ENCODE measurements at regions not wholly inside any gene's neighbourhood (a gene's known extent, or its start where the extent isn't known, plus 50 kb on each side); places are given as distances from the start of the nearest gene placed in this dataset.

DNA sequence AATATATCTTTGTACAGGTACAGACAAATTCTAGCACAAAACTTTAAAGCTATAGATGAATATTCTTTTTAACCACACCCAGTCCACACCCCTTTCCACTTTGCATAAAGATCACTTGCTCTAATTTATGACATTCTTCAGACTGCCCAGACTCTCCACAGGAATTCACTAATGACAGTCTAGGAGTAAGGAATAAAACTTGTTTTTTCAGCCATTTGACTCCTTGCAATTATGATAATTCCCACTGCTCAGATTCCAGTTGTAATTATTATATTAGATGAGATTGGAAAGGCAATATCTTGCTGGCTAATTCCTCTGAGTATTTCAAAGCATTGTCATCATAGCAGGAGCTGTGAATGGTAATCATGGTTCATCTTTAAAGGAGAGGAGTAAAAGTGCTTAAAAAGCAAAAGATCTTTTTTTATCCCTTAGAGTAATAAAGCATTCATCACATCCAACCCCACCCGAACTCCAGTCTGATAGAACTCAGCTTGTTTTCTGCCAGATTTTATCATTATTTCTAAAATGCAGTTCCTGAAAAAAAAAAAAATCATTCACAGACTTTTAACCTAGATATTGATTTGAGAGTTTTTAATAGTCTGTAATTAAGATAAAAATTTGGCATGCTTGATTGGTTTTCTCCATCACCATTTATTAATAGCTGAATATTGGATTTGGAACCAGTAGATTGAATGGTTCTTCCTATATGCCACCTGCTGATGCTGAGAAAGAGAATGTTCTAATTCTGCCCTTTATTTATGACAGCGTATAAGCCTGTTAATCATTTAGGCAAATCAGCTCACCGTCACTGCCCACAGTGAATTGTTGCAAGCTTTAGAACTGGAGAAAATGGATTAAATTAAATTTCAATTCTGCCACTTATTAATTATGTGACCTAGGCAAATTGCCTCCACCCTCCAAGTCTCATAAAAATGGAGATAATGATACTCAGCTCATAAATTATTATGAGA is 93.9 kb upstream of the RASSF8 start:
- no peak overlapping the region for H3K4me3 Mint-ChIP-seq
- intact Hi-C loops (cut with micrococcal nuclease): no loop called here
- H3K27me3 Mint-ChIP-seq: no peaks in the 10 kb centered on the region
- H3K36me3 Mint-ChIP-seq (ENCODE audit: low read depth): no peaks in the 10 kb centered on the region
- H3K9me3 Mint-ChIP-seq: no peaks in the 10 kb centered on the region
- no peaks in the 10 kb centered on the region for H3K4me1 Mint-ChIP-seq (ENCODE audit: low read depth)
- no peak overlapping the region for H3K27ac Mint-ChIP-seq

DNA sequence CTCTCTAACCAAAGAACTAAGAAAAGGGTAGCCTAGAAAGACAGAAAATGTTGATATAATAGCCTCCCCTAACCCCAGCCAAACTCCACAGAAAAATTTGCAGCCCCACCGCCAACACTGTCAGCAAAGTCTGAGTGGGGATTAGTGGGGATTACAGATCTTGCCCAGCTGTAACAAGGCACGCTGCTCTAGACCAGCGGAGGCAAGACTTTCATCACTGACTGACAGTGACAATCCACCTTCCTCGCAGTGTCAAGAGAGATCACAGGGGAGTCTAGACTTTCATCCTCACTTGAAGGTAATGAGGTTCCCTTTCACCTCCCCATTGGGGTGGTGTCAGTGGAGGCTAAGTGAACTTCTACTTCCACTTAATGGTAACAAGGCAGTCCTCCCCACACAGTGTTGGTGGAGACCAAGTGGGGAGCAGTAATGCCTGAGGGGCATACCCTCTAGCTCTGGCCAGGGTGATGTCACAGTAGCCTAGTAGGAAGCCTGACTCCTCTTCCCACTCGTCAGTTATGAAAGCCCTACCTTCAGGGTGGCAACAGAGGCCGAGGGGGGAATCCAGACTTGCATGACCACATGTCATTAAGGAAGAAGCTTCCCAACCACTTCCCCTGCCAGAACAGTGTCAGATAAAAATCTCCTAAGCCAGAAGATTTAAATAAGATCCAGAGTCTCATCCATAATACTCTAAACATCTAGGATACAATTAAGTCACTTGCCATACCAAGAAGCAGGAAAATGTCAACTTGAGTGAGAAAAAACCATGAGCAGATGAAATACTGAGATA is 91.7 kb upstream of the RASSF8 start:
- no peaks in the 10 kb centered on the region for H3K4me1 Mint-ChIP-seq (ENCODE audit: low read depth)

DNA sequence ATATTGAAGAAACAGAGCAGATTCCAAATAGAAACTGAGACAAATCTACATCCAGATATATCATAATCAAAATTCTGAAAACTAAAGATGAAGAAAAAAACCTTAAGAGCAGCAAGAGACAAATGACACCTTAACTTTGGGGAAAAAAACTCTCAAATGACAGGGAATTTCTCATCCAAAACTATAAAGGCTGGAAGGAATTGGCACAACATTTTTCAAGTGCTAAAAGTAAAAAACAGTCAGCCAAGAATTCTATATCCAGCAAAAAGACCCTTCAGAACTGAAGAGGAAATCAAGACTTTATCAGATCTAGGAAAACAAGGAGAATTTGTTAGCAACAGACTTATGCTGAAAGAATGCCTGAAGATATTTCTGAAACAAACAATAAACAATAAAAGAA is 90.3 kb upstream of the RASSF8 start:
- intact Hi-C loops (cut with micrococcal nuclease): no loop called here
- Mint-ChIP-seq H3K9me3 (no peaks in the 10 kb centered on the region), H3K4me1 (ENCODE audit: low read depth) (no peaks in the 10 kb centered on the region), H3K36me3 (ENCODE audit: low read depth) (no peaks in the 10 kb centered on the region), H3K27me3 (no peaks in the 10 kb centered on the region), H3K27ac (no peak overlapping the region), H3K4me3 (no peak overlapping the region)

More for the DNA sequence above, 91.7 kb upstream of the RASSF8 start:
- Mint-ChIP-seq H3K9me3 (no peaks in the 10 kb centered on the region), H3K36me3 (ENCODE audit: low read depth) (no peaks in the 10 kb centered on the region), H3K27me3 (no peaks in the 10 kb centered on the region), H3K27ac (no peak overlapping the region), H3K4me3 (no peak overlapping the region)
- intact Hi-C loops (cut with micrococcal nuclease): no loop called here

DNA sequence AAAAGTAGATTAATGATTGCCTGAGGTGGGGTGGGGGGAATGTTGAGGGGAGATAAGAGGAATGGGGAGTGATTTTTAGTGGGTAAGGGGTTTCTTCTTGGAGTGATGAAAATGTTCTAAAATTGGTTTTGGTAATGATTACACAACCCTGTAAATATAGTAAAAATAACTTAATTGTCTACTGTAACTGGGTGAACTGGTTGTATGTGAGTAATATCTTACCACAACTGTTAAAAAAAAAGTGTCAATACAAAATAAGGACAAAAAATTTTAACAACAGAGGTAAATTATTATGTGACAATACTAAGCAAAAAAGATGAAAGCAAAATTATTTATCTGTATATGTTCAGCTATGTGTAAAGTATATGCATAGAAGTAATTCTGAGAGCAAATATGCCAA is 86.3 kb upstream of the RASSF8 start:
- no peak overlapping the region for H3K27ac Mint-ChIP-seq

DNA sequence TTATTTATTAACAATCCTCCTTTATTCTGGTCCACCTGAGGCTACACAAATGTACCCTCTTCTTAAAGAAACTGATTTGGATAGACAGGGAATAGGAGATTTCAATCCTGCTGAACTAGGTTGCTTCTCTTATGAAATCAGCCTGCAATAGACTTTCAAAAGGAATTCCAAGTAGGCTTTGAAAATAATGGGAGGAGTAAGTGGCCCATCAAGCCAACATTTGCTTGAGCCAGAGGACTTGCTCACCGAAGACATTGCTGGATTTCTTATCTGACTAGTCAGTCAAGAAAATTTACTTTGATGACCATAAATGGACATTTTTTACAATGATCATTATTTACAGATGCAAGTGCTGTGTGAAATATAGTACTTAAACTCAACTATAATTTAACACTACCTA is 82.8 kb upstream of the RASSF8 start:
- Mint-ChIP-seq H3K4me1 (ENCODE audit: low read depth) (no peaks in the 10 kb centered on the region), H3K9me3 (no peaks in the 10 kb centered on the region), H3K36me3 (ENCODE audit: low read depth) (no peaks in the 10 kb centered on the region), H3K27ac (no peak overlapping the region), H3K4me3 (no peak overlapping the region), H3K27me3 (no peaks in the 10 kb centered on the region)
- intact Hi-C loops (cut with micrococcal nuclease): no loop called here

More for the DNA sequence above, 86.3 kb upstream of the RASSF8 start:
- intact Hi-C loops (cut with micrococcal nuclease): no loop called here
- Mint-ChIP-seq H3K4me1 (ENCODE audit: low read depth) (no peaks in the 10 kb centered on the region), H3K4me3 (no peak overlapping the region), H3K36me3 (ENCODE audit: low read depth) (no peaks in the 10 kb centered on the region), H3K27me3 (no peaks in the 10 kb centered on the region), H3K9me3 (no peaks in the 10 kb centered on the region)

DNA sequence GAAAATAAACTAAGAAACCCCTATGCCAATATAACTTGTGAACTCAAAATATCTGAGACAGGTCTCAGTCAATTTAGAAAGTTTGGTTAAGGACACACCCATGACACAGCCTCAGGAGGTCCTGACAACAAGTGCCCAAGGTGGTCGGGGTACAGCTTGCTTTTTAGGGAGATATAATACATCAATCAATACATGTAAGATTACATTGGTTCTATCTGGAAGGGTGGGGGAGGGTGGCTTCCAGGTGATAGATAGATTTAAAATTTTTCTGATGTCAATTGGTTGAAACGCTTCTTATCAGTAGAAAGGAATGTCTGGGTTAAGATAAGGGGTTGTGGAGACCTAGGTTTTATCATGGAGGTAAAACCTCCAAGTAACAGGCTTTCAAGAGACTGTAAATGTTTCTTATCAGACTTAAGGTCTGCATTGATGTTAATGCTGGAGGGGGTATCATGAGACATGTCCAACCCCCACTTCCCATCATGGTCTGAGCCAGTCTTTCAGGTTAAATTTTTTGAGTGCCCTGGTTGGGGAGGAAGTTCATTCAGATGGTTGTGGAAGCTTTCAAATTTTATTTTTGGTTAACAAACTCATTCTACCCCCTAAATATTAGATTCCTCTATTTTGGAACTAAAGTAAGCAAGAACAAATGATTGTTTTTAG is 82.0 kb upstream of the RASSF8 start:
- Mint-ChIP-seq H3K27ac (no peak overlapping the region), H3K4me1 (ENCODE audit: low read depth) (no peaks in the 10 kb centered on the region), H3K36me3 (ENCODE audit: low read depth) (no peaks in the 10 kb centered on the region), H3K27me3 (no peaks in the 10 kb centered on the region), H3K9me3 (no peaks in the 10 kb centered on the region), H3K4me3 (no peak overlapping the region)
- intact Hi-C loops (cut with micrococcal nuclease): no loop called here

DNA sequence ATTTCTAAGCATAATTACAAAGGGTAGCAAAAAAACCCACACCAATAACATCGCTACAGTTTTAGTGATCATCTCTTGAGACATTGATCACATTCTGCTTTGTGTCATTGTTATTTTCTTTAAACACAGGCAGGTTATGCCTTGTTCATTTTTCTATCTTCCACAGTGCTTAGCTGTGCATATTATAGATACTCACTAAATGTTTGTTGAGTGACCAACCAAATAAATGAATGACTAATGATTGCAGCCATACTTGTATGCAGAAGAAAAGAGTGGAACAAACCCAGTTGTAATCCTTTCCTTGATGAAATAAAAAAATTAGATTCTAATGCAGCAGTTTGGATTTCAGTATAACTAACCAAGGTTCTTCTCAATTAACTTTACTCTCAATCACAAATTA is 81.0 kb upstream of the RASSF8 start:
- Mint-ChIP-seq H3K36me3 (ENCODE audit: low read depth) (no peaks in the 10 kb centered on the region), H3K4me1 (ENCODE audit: low read depth) (no peaks in the 10 kb centered on the region), H3K27ac (no peak overlapping the region), H3K9me3 (no peaks in the 10 kb centered on the region), H3K4me3 (no peak overlapping the region), H3K27me3 (no peaks in the 10 kb centered on the region)
- intact Hi-C loops (cut with micrococcal nuclease): no loop called here

DNA sequence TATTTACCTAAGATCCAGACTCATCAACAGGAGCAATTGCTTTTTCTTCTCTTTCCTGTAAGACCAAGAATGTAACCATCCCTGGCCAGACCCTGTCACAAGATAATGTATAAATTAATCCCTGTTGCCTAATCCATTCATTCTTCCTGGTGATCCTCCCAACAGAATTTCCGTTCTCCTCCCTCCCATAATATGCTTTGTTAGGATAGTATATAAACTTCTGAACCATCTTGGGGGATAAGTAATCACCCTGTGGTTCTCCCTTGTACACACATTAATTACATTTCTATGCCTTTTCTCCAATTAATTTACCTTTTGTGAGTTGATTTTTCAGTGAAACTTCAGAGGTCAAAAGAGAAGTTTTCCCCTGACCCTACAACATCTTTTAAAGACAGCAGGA is 76.2 kb upstream of the RASSF8 start:
- Mint-ChIP-seq H3K9me3 (no peaks in the 10 kb centered on the region), H3K36me3 (ENCODE audit: low read depth) (no peaks in the 10 kb centered on the region), H3K27me3 (no peaks in the 10 kb centered on the region), H3K4me3 (no peak overlapping the region), H3K27ac (no peak overlapping the region), H3K4me1 (ENCODE audit: low read depth) (no peaks in the 10 kb centered on the region)
- intact Hi-C loops (cut with micrococcal nuclease): no loop called here

DNA sequence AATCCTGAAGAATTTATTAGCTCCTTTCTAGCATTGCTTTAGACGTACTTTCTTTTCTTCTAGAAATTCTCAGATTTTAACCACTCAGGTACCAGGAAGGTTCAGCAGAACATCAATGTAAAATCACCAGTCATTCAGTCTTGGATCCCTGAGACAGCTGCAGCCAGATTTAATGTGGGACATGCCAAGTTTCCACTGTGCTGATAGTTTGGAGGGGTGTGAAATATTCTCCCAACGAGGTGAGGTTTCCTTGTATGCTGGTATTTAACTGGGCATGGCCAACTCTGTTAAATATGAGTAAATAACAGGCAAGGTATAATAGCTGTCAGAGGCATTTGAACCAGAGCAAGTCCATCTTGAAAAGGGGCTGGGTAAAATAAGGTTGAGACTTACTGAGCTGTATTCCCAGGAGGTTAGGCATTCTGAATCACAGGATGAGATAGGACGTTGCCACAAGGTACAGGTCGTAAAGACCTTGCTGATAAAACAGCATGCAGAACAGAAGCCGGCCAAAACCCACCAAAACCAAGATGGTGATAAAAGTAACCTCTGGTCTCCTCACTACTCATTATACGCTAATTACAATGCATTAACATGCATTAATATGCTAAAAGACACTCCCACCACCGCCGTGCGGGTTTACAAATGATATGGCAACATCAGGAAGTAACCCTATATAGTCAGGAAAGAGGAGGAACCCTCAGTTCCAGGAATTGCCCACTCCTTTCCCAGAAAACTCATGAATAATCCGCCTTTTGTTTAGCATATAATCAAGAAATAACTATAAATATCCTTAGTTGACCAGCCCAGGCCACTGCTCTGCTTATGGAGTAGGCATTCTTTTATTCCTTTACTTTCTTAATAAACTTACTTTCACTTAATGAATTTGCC is 75.2 kb upstream of the RASSF8 start:
- H3K27ac Mint-ChIP-seq: no peak overlapping the region
- H3K27me3 Mint-ChIP-seq: no peaks in the 10 kb centered on the region
- H3K4me3 Mint-ChIP-seq: no peak overlapping the region
- H3K36me3 Mint-ChIP-seq (ENCODE audit: low read depth): no peaks in the 10 kb centered on the region
- no peaks in the 10 kb centered on the region for H3K9me3 Mint-ChIP-seq
- no peaks in the 10 kb centered on the region for H3K4me1 Mint-ChIP-seq (ENCODE audit: low read depth)
- intact Hi-C loops (cut with micrococcal nuclease): no loop called here

DNA sequence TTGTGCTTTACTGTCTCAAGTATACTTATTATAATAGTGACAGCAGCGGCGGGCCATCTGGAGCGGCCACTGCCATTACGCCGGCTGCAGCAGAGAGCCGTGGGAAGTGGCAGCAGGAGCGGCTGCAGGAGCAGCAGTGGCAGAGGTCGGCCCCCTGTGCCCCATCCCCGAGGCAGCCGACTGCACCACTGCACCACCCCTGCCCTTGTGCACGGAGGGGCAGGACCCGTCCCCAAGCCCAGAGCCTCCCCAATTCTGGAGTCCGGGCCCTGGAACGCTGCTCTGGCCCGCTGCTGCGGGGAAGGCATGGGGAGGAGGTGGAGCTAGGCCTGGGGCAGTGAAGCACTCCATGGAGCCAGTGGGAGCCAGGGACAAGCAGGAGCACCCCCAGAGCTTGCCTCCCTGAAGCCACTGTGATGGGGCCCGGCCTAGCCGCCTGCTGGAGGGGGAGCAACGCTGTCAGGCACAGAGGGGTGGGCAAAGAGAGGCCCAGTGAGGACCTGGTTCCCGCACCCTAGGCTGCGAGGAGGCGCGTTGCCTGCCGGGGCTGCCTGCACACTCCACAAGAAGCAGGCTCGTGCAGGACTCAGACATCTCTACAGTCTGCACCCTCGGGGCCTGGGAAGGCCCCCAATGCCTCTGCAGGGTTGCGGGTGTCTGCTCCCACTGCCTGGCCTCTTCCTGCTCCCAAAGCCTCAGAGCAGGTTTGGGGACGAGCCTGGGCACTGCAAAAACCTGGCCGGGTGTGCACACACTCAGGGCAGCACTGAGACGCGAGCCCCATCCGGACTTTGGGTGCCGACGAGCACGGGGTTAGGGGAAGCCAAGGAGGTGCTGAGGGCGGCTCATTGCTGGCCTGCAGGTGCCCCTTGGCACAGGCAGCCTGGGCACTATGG is 74.2 kb upstream of the RASSF8 start:
- Mint-ChIP-seq H3K4me1 (ENCODE audit: low read depth) (no peaks in the 10 kb centered on the region), H3K9me3 (no peaks in the 10 kb centered on the region), H3K36me3 (ENCODE audit: low read depth) (no peaks in the 10 kb centered on the region), H3K27me3 (no peaks in the 10 kb centered on the region), H3K27ac (no peak overlapping the region), H3K4me3 (no peak overlapping the region)
- intact Hi-C loops (cut with micrococcal nuclease): no loop called here

DNA sequence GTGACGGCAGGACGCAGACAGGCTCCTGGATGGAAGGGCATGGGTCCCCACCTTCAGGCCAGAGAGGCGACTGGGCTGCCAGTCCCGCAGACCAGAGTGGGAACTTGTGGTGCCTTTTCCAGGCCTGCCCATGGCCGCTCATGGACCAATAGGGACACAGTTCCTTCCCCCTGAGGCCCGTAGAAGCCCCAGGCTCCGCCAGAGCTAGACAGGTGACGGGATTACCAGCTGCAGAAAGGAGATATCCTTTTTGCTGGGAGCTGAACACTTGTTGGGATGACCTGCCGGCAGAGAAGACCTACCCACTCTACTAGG is 73.6 kb upstream of the RASSF8 start:
- Mint-ChIP-seq H3K9me3 (no peaks in the 10 kb centered on the region), H3K27ac (no peak overlapping the region), H3K4me3 (no peak overlapping the region), H3K4me1 (ENCODE audit: low read depth) (no peaks in the 10 kb centered on the region), H3K36me3 (ENCODE audit: low read depth) (no peaks in the 10 kb centered on the region), H3K27me3 (no peaks in the 10 kb centered on the region)
- intact Hi-C loops (cut with micrococcal nuclease): no loop called here

DNA sequence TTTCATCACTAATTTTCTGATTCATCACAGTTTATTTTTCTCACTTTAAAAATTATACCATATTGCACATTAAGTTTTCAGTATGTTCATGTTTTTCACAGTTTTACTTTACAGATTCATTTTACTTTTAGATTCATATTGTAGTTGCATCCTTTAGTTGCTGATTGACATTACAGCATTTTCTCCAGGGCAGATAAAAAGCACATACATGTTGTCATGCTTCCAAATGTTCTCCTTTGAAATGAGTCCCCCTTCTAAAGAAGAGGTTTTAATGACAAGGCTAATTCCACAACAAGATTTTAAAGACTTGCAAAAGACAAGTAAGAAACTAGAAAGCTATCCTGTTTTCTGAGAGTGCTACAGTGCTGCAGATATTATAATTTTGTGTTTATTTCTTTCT is 72.1 kb upstream of the RASSF8 start:
- H3K4me3 Mint-ChIP-seq: no peak overlapping the region
- no peak overlapping the region for H3K27ac Mint-ChIP-seq
- H3K4me1 Mint-ChIP-seq (ENCODE audit: low read depth): no peaks in the 10 kb centered on the region
- H3K36me3 Mint-ChIP-seq (ENCODE audit: low read depth): no peaks in the 10 kb centered on the region
- no peaks in the 10 kb centered on the region for H3K27me3 Mint-ChIP-seq
- no peaks in the 10 kb centered on the region for H3K9me3 Mint-ChIP-seq
- intact Hi-C loops (cut with micrococcal nuclease): no loop called here

DNA sequence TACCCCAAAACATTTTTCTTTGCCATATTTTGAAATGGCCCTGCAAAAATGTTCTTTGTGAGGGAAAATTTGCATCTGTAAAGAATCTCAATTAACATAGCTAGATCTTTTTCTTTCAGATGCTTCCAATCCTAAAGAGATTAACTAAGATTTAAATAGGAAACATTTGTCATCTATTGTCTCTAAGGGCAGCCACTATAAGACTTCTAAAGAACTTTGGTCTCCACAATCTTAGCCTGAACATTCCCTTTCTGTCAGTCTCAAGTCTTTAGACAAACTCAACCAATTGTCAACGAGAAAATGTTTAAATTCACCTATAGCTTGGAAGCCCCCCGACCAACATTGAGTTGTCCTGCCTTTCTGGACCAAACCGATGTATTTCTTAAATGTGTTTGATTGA is 71.1 kb upstream of the RASSF8 start:
- no peaks in the 10 kb centered on the region for H3K4me1 Mint-ChIP-seq (ENCODE audit: low read depth)
- no peaks in the 10 kb centered on the region for H3K27me3 Mint-ChIP-seq
- H3K36me3 Mint-ChIP-seq (ENCODE audit: low read depth): no peaks in the 10 kb centered on the region
- intact Hi-C loops (cut with micrococcal nuclease): no loop called here
- no peak overlapping the region for H3K4me3 Mint-ChIP-seq
- no peaks in the 10 kb centered on the region for H3K9me3 Mint-ChIP-seq
- no peak overlapping the region for H3K27ac Mint-ChIP-seq

Data from dendritic cell treated with granulocyte-macrophage colony-stimulating factor and Interleukin-4, amounts not matched to agents 40 ng/mL and 50 ng/mL, for 4 days (primary cell).